ENCODE measurements at regions not wholly inside any gene's neighbourhood (a gene's known extent, or its start where the extent isn't known, plus 50 kb on each side); places are given as distances from the start of the nearest gene placed in this dataset.

GRCh38 chr10:36946598-36946997 is 178.8 kb upstream of the ANKRD30A start:
- TF ChIP-seq CTCF (conservative IDR thresholded peaks at IDR 0.05; ENCODE audit: low read length): no peak
- no peak for TF ChIP-seq EZH2phosphoT487 (IDR thresholded peaks at IDR 0.05; ENCODE audit: borderline replicate concordance)

All from Loucy (cell line).